Activated CD4-positive, alpha-beta T cell treated with anti-CD3 and anti-CD28 coated beads, Interleukin-2, amount 50 U/mL, for 1 hour (primary cell): ENCODE measurements at regions not wholly inside any gene's neighbourhood (a gene's known extent, or its start where the extent isn't known, plus 50 kb on each side); places are given as distances from the start of the nearest gene placed in this dataset.

Experiments used
- DNase-seq: peaks from one replicate; pipeline ENCODE4 v3.0.0-alpha.2; 2020

DNA sequence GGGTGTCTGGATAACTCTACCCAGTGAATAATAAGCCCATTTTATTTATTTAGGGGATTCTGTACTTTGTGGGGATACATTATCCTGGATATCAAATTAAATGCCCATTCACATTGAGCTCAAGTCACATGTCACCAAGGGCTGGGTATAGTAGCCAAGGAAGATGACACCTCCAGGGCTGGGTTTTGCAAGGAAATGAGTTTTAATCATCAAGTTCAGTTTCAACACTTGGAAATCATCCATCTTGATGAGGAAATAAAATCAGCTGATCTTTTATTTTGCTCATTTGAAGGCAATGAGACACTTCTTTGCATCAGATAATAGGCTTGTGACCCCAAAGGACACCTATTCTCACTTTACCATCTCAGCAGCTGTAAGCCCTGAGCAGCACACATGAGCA lies 80.0 kb upstream of the TNR start:
- no peak for DNase-seq

DNA sequence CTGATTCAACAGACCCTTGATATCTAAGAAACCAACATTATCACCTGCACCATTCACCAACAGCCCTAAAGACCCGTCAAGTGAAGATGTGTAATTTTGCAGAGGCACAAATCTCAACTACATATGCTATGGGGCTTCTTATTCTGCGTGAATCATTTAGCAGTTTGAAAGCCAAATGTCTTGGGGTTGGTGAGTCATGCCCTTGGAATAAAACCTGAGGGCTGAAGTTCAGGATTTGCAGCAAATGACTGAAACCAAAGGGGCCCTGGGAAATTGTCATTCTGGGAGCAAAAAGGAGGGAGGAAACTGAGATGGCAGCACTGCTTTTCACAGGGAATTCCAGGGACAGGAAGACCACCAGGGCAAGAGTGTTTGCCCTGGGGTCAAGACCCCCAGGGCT lies 79.2 kb upstream of the TNR start:
- DNase-seq: no peak

DNA sequence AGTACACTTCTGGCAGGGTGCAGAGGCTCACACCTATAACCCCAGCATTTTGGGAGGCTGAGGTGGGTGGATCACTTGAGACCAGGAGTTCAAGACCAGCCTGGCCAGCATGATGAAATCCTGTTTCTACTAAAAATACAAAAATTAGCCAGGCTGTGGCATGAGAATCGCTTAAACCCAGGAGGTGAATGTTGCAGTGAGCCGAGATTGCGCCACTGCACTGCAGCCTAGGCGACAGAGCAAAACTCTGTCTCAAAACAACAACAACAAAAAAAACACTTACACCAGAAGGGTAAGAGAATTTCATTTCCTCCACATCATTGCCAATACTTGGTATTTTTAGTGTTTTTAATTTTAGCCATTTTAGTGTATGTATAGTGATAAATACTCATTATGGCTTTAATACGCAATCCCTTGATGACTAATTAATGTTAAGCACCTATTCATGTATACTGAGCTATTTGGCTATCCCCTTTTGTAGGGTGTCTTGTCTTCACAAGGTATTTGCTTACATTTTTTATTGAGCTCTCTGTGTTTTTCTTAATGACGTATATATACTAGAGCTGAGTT lies 77.1 kb upstream of the TNR start:
- no peak for DNase-seq

DNA sequence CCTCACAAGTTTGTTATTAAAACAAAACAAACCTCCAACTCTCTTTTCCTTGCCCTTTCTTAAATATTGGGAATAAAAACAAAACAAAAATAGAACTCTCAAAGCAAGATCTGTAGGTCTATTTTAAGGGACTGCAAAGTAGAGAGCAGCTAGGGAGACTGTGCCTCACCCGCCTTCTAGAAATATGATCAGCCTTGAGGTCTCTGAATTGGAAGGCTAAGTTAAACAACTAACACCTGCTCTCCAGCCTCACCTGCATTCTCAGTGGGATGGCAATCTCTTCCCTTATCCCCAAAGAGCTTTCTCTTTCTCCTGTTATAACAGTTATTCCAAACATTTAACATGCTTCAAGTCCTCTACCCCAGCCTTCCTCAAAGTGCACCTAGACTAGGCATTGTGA lies 75.5 kb upstream of the TNR start:
- DNase-seq: no peak

- no peak for DNase-seq
Measured at GRCh38 chr1:175817445-175817844, 74.0 kb upstream of the TNR start.

DNA sequence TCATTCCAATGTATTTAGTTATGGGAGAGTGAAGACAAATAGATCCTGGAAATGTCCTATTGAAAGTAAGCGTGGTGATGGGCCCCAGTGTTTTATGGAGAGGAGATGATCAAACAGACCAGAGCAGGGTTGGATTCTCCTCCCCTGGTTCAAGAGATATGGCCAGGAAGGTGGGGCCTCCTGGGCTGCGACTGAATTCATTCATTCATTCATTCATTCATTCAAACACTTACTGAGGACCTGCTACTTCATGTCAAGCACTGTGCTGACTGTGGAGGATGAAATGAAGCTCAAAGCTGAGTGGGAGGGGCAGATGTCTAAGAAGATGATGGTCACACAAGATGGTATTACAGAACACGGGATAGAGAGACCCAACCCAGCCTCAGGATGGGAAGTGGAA lies 71.5 kb upstream of the TNR start:
- DNase-seq: no peak

GRCh38 chr1:175812936-175813335 lies 69.5 kb upstream of the TNR start:
- DNase-seq: no peak

DNA sequence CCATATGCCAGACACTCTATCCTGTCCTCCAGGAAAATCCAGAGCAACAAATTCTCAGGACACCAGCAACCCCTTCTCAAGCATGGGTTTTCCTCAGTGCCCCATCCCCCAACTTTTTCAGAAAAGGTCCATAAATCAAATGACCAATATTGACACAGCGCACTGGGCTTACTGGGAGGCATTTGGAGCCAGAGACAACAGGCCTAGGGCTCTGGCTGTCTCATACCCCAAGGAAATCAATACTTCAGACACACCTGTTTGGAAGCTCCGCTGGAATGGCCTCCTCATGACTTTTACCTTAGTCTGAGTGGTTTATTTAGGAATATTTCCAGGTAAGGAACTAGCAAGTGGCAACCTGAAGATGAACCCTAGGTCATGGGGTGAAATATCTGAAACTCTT lies 66.9 kb upstream of the TNR start:
- no peak for DNase-seq

DNA sequence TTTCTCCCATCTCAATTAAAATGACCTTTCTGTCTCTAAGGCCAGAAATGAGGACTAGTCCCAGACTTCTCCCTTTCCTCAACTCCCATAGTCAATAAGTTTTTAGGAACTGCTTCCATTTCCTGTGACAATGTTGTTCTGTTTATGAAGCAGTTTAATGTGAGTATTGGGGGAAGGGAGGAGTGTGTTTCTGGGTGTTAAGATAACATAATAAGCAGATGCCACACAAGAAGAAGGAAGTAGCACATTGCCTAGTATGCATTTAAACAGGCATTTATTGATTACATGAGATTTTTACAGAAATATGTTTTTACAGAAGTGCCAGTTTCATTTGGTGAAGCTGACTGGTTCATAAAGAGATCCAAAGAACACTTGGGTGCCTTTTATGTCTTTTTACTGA lies 65.6 kb upstream of the TNR start:
- DNase-seq: no peak

GRCh38 chr1:175808573-175808972 lies 65.2 kb upstream of the TNR start:
- DNase-seq: no peak

- no peak for DNase-seq
Measured at GRCh38 chr1:175804561-175804960, 61.2 kb upstream of the TNR start.

GRCh38 chr1:175803413-175803812 lies 60.0 kb upstream of the TNR start:
- DNase-seq: no peak

DNA sequence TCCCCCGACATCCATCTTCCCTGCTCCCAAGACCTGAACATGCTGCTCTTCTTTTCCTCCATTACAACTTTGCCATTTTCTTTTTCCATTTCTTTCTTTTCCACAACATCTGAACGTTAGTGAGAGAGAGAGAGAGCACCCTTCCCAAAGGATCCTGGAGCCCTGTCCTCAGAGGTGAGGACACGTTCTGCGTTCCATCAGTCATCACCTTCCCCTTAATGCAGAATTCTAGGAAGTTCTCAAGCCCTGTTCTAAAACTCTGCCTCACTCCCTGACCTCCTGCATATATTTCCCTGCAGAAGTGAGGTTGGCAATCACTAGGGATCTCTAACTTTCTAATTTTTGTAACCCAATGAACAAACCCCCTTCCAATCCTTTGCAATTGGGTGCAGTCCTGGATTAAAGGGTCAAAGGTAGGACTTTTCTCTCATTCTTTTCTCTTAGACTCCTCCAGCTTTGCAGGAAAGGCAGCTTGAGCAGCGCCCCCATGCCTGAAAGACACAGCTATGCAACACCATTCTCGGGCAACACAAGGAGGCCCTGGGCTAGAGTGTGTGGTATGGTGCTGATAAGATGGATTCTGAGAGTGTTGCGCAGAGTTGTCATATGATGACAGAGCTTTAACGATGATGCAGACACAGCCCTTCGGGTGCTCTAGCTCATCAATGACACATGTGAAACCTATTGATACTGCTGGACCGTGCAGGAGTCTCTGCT lies 59.2 kb upstream of the TNR start:
- DNase-seq: no peak

DNA sequence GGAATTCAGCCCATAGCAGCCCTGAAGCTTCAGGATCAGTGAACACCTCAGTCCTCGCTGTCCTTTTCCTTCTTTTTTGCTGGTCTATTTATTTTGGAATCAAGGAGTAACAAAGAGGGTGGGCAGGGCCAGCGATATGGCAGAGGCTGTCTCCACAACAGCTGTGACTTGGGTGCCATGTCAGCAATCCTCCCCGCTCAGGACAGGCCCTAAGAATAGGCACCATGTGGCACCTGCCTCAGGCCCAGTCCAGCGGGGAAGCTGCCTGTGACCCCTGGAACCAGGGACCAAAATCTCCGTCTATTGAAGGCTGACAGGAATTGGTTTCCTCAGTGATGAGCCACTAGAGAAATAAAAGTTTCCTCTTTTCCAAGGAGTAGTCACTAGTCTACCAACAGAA lies 58.6 kb upstream of the TNR start:
- DNase-seq: no peak

GRCh38 chr1:175797576-175797975 lies 54.2 kb upstream of the TNR start:
- no peak for DNase-seq

- DNase-seq: no peak
Measured at GRCh38 chr1:175794586-175794985, 51.2 kb upstream of the TNR start.

GRCh38 chr1:175793617-175794016 lies 50.2 kb upstream of the TNR start:
- DNase-seq: no peak
